Suprapubic skin (tissue), 4 donors: ENCODE measurements at regions not wholly inside any gene's neighbourhood (a gene's known extent, or its start where the extent isn't known, plus 50 kb on each side); places are given as distances from the start of the nearest gene placed in this dataset.

Source experiments
- EP300 ChIP-seq: sonication (generic); formaldehyde crosslinking; IDR thresholded peaks from one replicate; pipeline ENCODE4 v1.6.1; 2017; ENCODE audit warnings: antibody characterized with exemption
- POLR2A ChIP-seq, 2 donors: fragments of 450-650 bp; IDR thresholded peaks; one replicate each; pipeline ENCODE4 v1.6.1; 2017; ENCODE audit warnings: antibody characterized with exemption in 2 of 2, mild to moderate bottlenecking in 2 of 2, moderate library complexity in 2 of 2
- POLR2AphosphoS5 ChIP-seq, 3 donors: sonication (generic); formaldehyde crosslinking; IDR thresholded peaks; one replicate each; pipeline ENCODE4 v1.6.1; 2017; ENCODE audit warnings: antibody characterized with exemption in 3 of 3
- TF ChIP-seq, protein P1 (sequence below), 2 donors: fragments of 200-600 bp in 1 of 2; fragments of 450-650 bp in 1 of 2; sonication (generic) in 1 of 2; IDR thresholded peaks; one replicate each; pipeline ENCODE4 v1.5.1; 2016 to 2019; ENCODE audit warnings: antibody characterized with exemption in 2 of 2, mild to moderate bottlenecking in 1 of 2, moderate library complexity in 1 of 2

DNA sequence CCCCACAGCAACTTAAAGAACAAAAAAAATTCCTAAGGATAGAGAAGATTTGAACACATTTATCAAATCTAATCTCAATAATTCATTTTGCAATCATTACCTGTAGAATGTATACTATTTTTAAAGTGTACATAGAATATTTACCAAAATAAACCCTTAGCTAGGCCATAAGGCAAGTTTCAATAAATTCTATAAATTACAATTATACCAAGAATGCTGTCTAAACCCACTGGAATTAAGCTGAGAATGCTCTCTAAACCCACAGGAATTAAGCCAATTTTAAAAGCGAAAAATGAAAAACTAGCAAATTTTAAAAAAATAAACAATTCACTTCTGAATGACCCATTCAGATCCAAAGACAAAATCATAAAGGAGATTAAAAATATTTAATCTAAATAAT, 540.4 kb upstream of the NBEA start:
- TF ChIP-seq, protein P1, sequence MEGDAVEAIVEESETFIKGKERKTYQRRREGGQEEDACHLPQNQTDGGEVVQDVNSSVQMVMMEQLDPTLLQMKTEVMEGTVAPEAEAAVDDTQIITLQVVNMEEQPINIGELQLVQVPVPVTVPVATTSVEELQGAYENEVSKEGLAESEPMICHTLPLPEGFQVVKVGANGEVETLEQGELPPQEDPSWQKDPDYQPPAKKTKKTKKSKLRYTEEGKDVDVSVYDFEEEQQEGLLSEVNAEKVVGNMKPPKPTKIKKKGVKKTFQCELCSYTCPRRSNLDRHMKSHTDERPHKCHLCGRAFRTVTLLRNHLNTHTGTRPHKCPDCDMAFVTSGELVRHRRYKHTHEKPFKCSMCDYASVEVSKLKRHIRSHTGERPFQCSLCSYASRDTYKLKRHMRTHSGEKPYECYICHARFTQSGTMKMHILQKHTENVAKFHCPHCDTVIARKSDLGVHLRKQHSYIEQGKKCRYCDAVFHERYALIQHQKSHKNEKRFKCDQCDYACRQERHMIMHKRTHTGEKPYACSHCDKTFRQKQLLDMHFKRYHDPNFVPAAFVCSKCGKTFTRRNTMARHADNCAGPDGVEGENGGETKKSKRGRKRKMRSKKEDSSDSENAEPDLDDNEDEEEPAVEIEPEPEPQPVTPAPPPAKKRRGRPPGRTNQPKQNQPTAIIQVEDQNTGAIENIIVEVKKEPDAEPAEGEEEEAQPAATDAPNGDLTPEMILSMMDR (IDR thresholded peaks at IDR 0.05), result no peak
- TF ChIP-seq POLR2A (IDR thresholded peaks at IDR 0.05) (no peak), POLR2AphosphoS5 (IDR thresholded peaks at IDR 0.05) (no peak), EP300 (no peak)
